Left lung (tissue), 4 donors: ENCODE measurements at regions not wholly inside any gene's neighbourhood (a gene's known extent, or its start where the extent isn't known, plus 50 kb on each side); places are given as distances from the start of the nearest gene placed in this dataset.
"Not testable (repeated sequence)": the region's sequence is repeated elsewhere in the genome, so short reads cannot be mapped to it uniquely, and the experiment has no call there.

Source experiments
- ATAC-seq: fragments of 200-7000 bp; cut with Tn5 transposase; one replicate; pipeline ENCODE4 v1.9.1; 2020; ENCODE audit warnings: moderate library complexity
- DNase-seq, 4 donors: peaks; one replicate each; pipeline ENCODE4 v3.0.0-alpha.2; 2013 to 2020
- H3K27ac ChIP-seq, 2 donors: fragments of 200-600 bp; sonication (generic) in 1 of 2; one replicate each; pipeline versions ENCODE4 v1.5.0 to v1.8.0; 2020 to 2021
- H3K27me3 ChIP-seq, 2 donors: fragments of 200-600 bp; sonication (generic) in 1 of 2; one replicate each; pipeline versions ENCODE4 v1.5.0 to v1.8.0; 2020 to 2021
- H3K36me3 ChIP-seq, 2 donors: fragments of 200-600 bp; sonication (generic) in 1 of 2; one replicate each; pipeline versions ENCODE4 v1.5.0 to v1.8.0; 2020 to 2021
- H3K4me1 ChIP-seq, 2 donors: fragments of 200-600 bp; one replicate each; pipeline ENCODE4 v1.8.0; 2021
- H3K4me3 ChIP-seq, 2 donors: fragments of 200-600 bp; sonication (generic) in 1 of 2; one replicate each; pipeline versions ENCODE4 v1.5.0 to v1.8.0; 2020 to 2021; ENCODE audit warnings: mild to moderate bottlenecking in 1 of 2
- H3K9me3 ChIP-seq, 2 donors: fragments of 200-600 bp; sonication (generic) in 1 of 2; one replicate each; pipeline versions ENCODE4 v1.5.0 to v1.8.0; 2020 to 2021
- intact Hi-C, 2 donors: fragments of 100-400 bp; cut with DNase I; formaldehyde crosslinking; loops; one replicate each; pipeline versions ENCODE4 v1.11.2 to v1.14.2; 2022
- TF ChIP-seq, protein P1 (sequence below), 2 donors: fragments of 200-600 bp; sonication (generic) in 1 of 2; IDR thresholded peaks; one replicate each; pipeline versions ENCODE4 v1.5.0 to v1.8.0; 2021; ENCODE audit warnings: antibody characterized with exemption in 2 of 2
- donor health status: DM: no; HTN: yes; CAD: no.
- donor health status: DM: no; HTN: no; CAD: no.

DNA sequence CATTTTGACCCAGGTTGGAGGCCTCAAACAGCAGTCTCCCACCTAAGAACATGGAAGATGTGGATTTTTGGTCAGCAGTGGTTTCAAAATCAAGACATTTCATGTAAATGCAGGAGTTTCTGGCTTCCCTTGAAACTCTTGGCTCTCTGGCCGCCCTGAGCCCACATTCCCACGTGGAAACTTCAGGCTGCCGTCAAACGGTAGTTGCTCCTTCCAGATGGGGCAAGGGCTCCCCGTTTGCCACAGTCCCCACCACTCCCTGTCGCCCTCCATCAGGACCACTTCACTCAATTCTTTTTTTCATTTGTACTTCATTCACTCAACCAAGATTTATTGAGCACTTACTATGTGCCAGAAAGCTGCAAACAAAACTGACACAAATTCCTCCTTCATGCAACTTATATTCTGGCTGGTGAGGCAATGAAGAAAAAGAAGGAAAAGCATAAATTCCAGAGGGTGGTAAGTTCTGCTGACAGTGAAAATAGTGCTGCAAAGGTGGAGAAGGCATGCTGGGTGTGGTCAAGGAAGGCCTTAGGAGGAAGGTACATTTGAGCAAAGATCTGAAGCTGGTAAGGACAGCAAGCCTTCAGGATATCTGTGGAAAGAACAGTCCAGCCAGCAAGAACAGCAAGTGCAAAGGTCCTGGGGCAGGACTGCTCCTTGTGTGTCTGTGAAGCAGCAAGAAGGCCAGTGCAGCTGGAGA lies 62.9 kb upstream of the PTPN1 start:
- peaks cover 12 to 54% of the 10 kb centered on the region in 2 donors for H3K4me1 ChIP-seq
- H3K4me3 ChIP-seq, result no peak overlapping the region
- peak overlapping the region; percentile 38 to 39 for H3K27ac ChIP-seq
- H3K27me3 ChIP-seq, result no peaks in the 10 kb centered on the region
- DNase-seq (no peak), ATAC-seq (no peak)
- TF ChIP-seq, protein P1, sequence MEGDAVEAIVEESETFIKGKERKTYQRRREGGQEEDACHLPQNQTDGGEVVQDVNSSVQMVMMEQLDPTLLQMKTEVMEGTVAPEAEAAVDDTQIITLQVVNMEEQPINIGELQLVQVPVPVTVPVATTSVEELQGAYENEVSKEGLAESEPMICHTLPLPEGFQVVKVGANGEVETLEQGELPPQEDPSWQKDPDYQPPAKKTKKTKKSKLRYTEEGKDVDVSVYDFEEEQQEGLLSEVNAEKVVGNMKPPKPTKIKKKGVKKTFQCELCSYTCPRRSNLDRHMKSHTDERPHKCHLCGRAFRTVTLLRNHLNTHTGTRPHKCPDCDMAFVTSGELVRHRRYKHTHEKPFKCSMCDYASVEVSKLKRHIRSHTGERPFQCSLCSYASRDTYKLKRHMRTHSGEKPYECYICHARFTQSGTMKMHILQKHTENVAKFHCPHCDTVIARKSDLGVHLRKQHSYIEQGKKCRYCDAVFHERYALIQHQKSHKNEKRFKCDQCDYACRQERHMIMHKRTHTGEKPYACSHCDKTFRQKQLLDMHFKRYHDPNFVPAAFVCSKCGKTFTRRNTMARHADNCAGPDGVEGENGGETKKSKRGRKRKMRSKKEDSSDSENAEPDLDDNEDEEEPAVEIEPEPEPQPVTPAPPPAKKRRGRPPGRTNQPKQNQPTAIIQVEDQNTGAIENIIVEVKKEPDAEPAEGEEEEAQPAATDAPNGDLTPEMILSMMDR (IDR thresholded peaks at IDR 0.05), result no peak
- intact Hi-C loops, result no loop called here
- H3K36me3 ChIP-seq, result no peaks in the 10 kb centered on the region
- H3K9me3 ChIP-seq, result no peaks in the 10 kb centered on the region

DNA sequence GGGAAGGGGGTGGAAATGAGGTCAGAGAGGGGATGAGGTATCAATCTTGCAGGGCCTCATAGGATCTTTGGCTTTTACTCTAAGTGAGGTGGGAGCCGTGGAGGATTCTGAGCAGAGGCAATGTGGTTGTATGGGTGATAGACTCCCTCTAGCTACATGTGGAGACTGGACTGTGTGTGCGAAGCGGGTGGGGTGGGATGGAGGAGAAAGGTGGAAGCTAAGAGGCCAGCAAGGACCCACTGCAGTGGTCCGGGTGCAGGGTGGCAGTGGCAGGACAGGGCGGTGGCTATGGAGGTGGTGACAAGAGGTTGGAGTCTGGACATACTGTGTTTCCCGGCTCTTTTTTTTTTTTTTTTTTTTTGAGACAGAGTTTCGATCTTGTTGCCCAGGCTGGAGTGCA lies 62.4 kb upstream of the PTPN1 start:
- H3K27ac ChIP-seq, result no peak overlapping the region
- TF ChIP-seq, protein P1 (IDR thresholded peaks at IDR 0.05), result no peak
- ATAC-seq, result no peak

DNA sequence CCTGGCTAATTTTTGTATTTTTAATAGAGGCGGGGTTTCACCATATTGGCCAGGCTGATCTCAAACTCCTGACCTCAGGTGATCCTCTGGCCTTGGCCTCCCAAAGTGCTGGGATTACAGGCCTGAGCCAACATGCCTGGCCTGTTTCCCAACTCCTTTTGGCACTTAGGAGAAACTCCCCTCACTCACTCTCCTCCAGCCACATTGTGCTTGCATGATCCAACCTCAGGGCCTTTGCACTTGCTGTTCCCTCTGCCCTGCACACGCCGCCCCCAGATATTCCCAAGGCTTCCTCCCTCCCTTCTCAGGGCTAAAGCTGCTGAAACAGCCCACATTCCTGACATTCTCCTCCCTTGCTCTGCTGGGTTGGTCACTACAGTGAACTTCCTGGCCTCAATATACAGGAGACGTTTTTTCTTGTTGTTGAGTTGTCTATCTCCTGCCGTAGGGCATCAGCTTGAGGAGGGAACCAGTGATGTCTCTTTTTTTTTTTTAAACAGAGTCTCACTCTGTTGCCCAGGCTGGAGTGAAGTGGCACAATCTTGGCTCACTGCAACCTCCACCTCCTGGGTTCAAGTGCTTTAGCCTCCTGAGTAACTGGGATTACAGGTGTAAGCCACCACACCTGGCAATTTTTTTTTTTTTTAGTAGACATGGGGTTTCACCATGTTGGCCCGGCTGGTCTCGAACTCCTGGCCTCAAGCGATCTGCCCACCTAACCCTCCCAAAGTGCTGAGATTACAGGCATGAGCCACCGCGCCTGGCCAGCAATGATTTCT lies 61.4 kb upstream of the PTPN1 start:
- intact Hi-C loops, H3K27ac ChIP-seq, H3K9me3 ChIP-seq, DNase-seq, ATAC-seq, H3K36me3 ChIP-seq, H3K27me3 ChIP-seq, H3K4me3 ChIP-seq: not testable (repeated sequence)
- peaks cover 8 to 50% of the 10 kb centered on the region in 2 donors for H3K4me1 ChIP-seq

More for the DNA sequence above, 62.4 kb upstream of the PTPN1 start:
- no peak overlapping the region for H3K4me3 ChIP-seq
- H3K4me1 ChIP-seq, result peaks cover 9 to 50% of the 10 kb centered on the region in 2 donors
- intact Hi-C loops, result no loop called here
- DNase-seq, result no peak
- no peaks in the 10 kb centered on the region for H3K9me3 ChIP-seq
- no peaks in the 10 kb centered on the region for H3K27me3 ChIP-seq
- H3K36me3 ChIP-seq, result no peaks in the 10 kb centered on the region

GRCh38 chr20:50449738-50450492 lies 60.3 kb upstream of the PTPN1 start:
- H3K4me1 ChIP-seq, result peaks cover 8 to 55% of the 10 kb centered on the region in 2 donors
- TF ChIP-seq, protein P1 (IDR thresholded peaks at IDR 0.05), result no peak
- intact Hi-C loops, result no loop called here

DNA sequence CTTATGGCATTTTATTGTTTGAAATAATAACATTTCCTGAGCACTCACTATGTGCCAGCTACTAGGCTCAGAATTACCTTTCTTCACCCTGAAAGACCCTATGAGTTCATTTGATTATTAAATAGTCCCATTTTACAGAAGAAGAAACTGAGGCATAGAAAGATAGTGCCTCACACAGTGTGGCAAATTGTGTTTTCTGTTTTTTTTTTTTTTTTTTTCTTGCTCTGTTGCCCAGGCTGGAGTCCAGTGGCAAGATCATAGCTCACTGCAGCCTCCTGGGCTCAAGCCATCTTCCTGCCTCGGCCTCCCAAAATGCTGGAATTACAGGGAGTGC lies 59.7 kb upstream of the PTPN1 start:
- ATAC-seq (no peak), DNase-seq (no peak)
- Histone ChIP-seq H3K36me3 (no peaks in the 10 kb centered on the region), H3K4me1 (peaks cover 8 to 56% of the 10 kb centered on the region in 2 donors), H3K9me3 (no peaks in the 10 kb centered on the region), H3K27ac (no peak overlapping the region), H3K4me3 (no peak overlapping the region), H3K27me3 (no peaks in the 10 kb centered on the region)
- intact Hi-C loops, result no loop called here
- TF ChIP-seq, protein P1 (IDR thresholded peaks at IDR 0.05), result no peak

More at GRCh38 chr20:50449738-50450492, 60.3 kb upstream of the PTPN1 start:
- Histone ChIP-seq H3K4me3 (no peak overlapping the region), H3K27ac (no peak overlapping the region), H3K9me3 (no peaks in the 10 kb centered on the region), H3K27me3 (no peaks in the 10 kb centered on the region), H3K36me3 (no peaks in the 10 kb centered on the region)
- DNase-seq (peak in 1 of 4 donors; percentile 61), ATAC-seq (no peak)
